Panc1 (cell line): ENCODE measurements at regions not wholly inside any gene's neighbourhood (a gene's known extent, or its start where the extent isn't known, plus 50 kb on each side); places are given as distances from the start of the nearest gene placed in this dataset.
"Not testable (repeated sequence)": the region's sequence is repeated elsewhere in the genome, so short reads cannot be mapped to it uniquely, and the experiment has no call there.

Experiments
- POLR2AphosphoS5 ChIP-seq: IDR thresholded peaks from 2 replicates; pipeline ENCODE4 v1.6.1; 2012; ENCODE audit warnings: mild to moderate bottlenecking, low read depth, low read length, moderate library complexity
- SIN3A ChIP-seq: IDR thresholded peaks from 2 replicates; pipeline ENCODE4 v1.6.1; 2012; ENCODE audit warnings: low read depth, mild to moderate bottlenecking, low read length, moderate library complexity, borderline replicate concordance; ENCODE audit not compliant: insufficient read depth
- TCF7L2 ChIP-seq: IDR thresholded peaks from 2 replicates; pipeline ENCODE4 v1.6.1; 2011; ENCODE audit warnings: mild to moderate bottlenecking, low read depth, low read length, inconsistent platforms
- TF ChIP-seq, protein P1 (sequence below): fragments of 450-650 bp; IDR thresholded peaks from 2 replicates; pipeline ENCODE4 v1.5.1; 2017; ENCODE audit warnings: mild to moderate bottlenecking
- TF ChIP-seq, protein P2 (sequence below), 2 experiments: IDR thresholded peaks; 2 replicates each; pipeline ENCODE4 v1.6.1; 2011 to 2012; ENCODE audit warnings: low read depth in 2 of 2, control low read depth in 1 of 2, low read length in 1 of 2, mild to moderate bottlenecking in 1 of 2, moderate library complexity in 1 of 2; ENCODE audit not compliant: insufficient read depth in 1 of 2

DNA sequence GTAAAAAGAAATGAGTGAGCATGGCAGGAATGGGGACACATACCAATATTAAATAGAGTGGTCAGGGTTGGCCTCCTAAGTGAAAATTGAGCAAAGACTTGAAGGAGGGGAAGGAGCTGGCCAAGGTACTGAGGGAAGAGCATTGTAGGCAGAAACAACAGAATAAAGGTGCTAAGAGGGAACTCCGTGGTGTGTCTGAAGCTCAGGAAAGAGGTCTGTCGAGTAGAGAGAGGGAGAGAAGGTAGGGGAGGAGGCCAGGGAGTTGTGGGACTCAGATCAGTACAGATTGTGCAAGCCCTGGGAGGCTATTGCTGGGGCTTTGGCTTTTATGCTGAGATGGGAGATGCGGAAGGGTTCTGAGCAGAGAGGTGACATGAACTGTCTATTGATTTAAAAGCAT is 664.7 kb downstream of the SPATA31A6 start:
- TF ChIP-seq, protein P1, sequence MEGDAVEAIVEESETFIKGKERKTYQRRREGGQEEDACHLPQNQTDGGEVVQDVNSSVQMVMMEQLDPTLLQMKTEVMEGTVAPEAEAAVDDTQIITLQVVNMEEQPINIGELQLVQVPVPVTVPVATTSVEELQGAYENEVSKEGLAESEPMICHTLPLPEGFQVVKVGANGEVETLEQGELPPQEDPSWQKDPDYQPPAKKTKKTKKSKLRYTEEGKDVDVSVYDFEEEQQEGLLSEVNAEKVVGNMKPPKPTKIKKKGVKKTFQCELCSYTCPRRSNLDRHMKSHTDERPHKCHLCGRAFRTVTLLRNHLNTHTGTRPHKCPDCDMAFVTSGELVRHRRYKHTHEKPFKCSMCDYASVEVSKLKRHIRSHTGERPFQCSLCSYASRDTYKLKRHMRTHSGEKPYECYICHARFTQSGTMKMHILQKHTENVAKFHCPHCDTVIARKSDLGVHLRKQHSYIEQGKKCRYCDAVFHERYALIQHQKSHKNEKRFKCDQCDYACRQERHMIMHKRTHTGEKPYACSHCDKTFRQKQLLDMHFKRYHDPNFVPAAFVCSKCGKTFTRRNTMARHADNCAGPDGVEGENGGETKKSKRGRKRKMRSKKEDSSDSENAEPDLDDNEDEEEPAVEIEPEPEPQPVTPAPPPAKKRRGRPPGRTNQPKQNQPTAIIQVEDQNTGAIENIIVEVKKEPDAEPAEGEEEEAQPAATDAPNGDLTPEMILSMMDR: not testable (repeated sequence)
- TF ChIP-seq POLR2AphosphoS5, TCF7L2, SIN3A: not testable (repeated sequence)
- TF ChIP-seq, protein P2, sequence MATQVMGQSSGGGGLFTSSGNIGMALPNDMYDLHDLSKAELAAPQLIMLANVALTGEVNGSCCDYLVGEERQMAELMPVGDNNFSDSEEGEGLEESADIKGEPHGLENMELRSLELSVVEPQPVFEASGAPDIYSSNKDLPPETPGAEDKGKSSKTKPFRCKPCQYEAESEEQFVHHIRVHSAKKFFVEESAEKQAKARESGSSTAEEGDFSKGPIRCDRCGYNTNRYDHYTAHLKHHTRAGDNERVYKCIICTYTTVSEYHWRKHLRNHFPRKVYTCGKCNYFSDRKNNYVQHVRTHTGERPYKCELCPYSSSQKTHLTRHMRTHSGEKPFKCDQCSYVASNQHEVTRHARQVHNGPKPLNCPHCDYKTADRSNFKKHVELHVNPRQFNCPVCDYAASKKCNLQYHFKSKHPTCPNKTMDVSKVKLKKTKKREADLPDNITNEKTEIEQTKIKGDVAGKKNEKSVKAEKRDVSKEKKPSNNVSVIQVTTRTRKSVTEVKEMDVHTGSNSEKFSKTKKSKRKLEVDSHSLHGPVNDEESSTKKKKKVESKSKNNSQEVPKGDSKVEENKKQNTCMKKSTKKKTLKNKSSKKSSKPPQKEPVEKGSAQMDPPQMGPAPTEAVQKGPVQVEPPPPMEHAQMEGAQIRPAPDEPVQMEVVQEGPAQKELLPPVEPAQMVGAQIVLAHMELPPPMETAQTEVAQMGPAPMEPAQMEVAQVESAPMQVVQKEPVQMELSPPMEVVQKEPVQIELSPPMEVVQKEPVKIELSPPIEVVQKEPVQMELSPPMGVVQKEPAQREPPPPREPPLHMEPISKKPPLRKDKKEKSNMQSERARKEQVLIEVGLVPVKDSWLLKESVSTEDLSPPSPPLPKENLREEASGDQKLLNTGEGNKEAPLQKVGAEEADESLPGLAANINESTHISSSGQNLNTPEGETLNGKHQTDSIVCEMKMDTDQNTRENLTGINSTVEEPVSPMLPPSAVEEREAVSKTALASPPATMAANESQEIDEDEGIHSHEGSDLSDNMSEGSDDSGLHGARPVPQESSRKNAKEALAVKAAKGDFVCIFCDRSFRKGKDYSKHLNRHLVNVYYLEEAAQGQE (IDR thresholded peaks at IDR 0.05; ENCODE audit: insufficient read depth in 1 of 2, low read depth in 2 of 2, low read length in 1 of 2): not testable (repeated sequence)
